Left ventricle myocardium inferior (tissue), 1 donor: ENCODE measurements at regions not wholly inside any gene's neighbourhood (a gene's known extent, or its start where the extent isn't known, plus 50 kb on each side); places are given as distances from the start of the nearest gene placed in this dataset.

Source experiments
- DNase-seq: peaks from one replicate; pipeline ENCODE4 v3.0.0-alpha.2; 2020
- H3K27ac ChIP-seq: fragments of 200-600 bp; replicated peaks from 2 replicates; pipeline ENCODE4 v1.8.0; 2021
- H3K27me3 ChIP-seq: fragments of 200-600 bp; 2 replicates; pipeline ENCODE4 v1.8.0; 2021; ENCODE audit warnings: low read depth
- H3K36me3 ChIP-seq: fragments of 200-600 bp; 2 replicates; pipeline ENCODE4 v1.8.0; 2021
- H3K4me1 ChIP-seq: fragments of 200-600 bp; 2 replicates; pipeline ENCODE4 v1.8.0; 2021
- H3K4me3 ChIP-seq: fragments of 200-600 bp; 2 replicates; pipeline ENCODE4 v1.8.0; 2021; ENCODE audit warnings: mild to moderate bottlenecking, moderate library complexity
- H3K9me3 ChIP-seq: fragments of 200-600 bp; replicated peaks from 2 replicates; pipeline ENCODE4 v1.8.0; 2021
- CTCF ChIP-seq: fragments of 200-600 bp; IDR thresholded peaks from 2 replicates; pipeline ENCODE4 v1.8.0; 2021; ENCODE audit warnings: antibody characterized with exemption, mild to moderate bottlenecking, borderline replicate concordance
- intact Hi-C: fragments of 100-400 bp; cut with micrococcal nuclease; formaldehyde crosslinking; loops from one replicate; pipeline ENCODE4 v1.11.0; 2022
- donor health status: DM: no; HTN: yes; CAD: no; lungs with severe emphysema.

DNA sequence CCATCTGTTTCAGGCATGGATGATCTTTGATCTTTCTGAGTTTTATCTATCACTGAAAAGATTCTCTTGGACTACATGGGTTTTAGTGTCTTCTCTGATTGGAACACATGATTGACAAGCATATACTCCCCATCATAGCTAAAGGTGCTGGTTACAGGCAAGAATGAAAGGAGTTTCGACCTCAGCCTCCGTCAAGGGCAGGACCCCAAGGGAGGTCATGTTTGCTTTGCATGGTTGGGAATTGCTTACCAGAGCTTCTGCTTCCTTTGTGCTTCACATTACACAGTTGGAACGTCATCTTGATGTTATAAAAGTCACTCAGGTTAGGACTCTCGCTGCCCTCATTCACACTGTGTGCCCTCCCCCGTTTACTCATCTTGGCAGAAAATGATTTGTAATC is 287.7 kb downstream of the PIK3C3 start:
- Histone ChIP-seq H3K27ac (no peak overlapping the region), H3K27me3 (no peaks in the 10 kb centered on the region), H3K9me3 (no peaks in the 10 kb centered on the region), H3K36me3 (no peaks in the 10 kb centered on the region), H3K4me3 (no peak overlapping the region), H3K4me1 (no peaks in the 10 kb centered on the region)
- TF ChIP-seq CTCF: no peak
- DNase-seq: no peak
- intact Hi-C loops: no loop called here

DNA sequence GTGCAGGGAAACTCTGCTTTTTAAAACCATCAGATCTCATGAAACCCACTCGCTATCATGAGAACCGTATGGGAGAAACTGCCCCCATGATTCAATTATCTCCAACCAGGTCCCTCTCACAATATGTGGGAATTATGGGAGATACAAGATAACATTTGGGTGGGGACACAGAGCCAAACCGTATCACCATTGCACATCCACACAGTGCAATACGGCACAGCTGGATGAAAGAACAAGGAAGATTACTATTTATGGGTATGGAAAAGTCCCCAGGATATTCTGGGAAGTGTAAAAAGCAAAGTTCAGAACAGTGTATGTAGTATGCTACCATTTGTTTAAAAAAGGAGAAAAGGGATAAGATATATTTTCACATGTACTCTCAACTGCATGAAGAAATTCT is 290.1 kb downstream of the PIK3C3 start:
- intact Hi-C loops: no loop called here
- no peak for TF ChIP-seq CTCF
- no peaks in the 10 kb centered on the region for H3K4me1 ChIP-seq
- no peak overlapping the region for H3K4me3 ChIP-seq
- H3K27me3 ChIP-seq: no peaks in the 10 kb centered on the region
- no peaks in the 10 kb centered on the region for H3K9me3 ChIP-seq
- H3K36me3 ChIP-seq: no peaks in the 10 kb centered on the region
- no peak for DNase-seq
- H3K27ac ChIP-seq: no peak overlapping the region

DNA sequence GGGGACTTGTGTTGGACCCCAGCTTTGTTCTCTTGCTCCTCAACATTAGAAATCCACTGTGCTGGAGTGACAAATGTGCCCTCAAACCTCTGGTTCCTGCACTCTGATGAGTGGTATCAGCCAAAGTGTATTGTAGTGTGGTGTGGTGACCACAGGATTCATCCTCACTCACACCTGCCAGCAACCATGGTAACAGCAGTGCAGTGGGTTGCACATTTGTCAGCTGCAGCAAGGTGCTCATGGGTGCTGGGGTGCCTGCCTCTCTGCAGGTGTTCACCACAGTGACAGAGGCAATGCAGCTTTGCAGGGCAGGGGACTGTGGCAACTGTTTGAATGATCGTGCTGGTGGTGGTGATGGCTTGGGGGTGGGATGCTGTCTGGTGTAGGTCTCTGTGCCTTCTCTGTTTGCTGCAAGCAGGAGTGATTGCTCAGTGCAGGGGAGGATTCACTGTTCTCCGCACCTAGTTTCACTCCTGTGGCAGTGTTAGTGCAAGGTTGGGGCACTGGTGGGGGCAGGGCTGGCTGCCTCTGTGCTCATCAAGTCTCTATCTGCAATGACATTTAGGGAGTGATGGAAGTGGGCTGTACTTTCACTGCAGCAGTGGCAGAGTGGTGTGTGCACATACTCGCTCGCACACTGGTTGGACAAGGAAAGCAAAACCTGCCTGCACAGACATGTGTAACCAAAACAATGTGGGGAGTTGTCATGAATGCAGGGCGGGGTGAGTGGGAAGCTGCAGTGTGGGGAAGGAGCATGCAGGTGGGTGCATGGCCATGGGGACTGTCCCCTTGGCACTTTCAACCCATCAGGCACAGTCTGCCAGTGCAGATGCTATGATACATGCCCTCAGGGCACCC is 301.1 kb downstream of the PIK3C3 start:
- DNase-seq: no peak
- Histone ChIP-seq H3K36me3 (no peaks in the 10 kb centered on the region), H3K27ac (no peak overlapping the region), H3K4me1 (no peaks in the 10 kb centered on the region), H3K9me3 (peaks cover 21% of the 10 kb centered on the region), H3K27me3 (no peaks in the 10 kb centered on the region), H3K4me3 (no peak overlapping the region)
- no peak for TF ChIP-seq CTCF
- intact Hi-C loops: loop anchor here (10.0 kb wide), 1 partner anchor 61 kb away; no protein-coding TSS in a partner anchor

DNA sequence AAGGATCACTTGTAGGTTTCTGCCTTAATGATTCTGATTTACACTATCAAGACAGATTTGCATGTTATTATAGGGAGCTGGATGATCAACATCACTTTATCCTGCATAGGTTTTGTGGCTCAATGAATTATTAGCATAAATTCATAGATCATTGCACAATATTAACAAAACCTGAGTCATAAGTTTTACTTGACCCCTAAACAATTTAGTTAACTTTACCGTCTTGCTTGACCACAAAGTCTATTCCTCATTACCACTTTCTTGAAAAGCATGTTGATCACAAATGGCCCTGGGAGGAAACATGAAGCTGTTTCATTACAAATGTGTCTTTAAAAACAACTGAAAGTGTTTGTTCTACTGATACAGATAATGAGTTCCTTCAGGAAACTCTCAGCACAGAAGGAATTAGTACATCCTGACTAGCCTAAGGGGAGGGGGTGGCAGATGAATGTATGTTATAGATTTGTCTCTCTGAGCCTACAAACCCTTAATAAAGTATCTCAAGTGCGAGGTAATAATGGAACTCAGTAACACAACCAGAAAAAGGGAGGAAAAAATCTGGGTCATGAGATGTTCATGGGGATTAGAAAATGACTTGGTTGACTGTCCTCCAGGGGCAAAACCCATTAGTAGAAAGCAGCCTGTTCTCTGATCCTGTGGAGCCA is 303.4 kb downstream of the PIK3C3 start:
- no peak for DNase-seq
- Histone ChIP-seq H3K9me3 (peaks cover 15% of the 10 kb centered on the region), H3K27me3 (no peaks in the 10 kb centered on the region), H3K4me3 (no peak overlapping the region), H3K36me3 (no peaks in the 10 kb centered on the region), H3K4me1 (no peaks in the 10 kb centered on the region), H3K27ac (no peak overlapping the region)
- TF ChIP-seq CTCF: no peak
- intact Hi-C loops: loop anchor here (10.0 kb wide), 1 partner anchor 64 kb away; no protein-coding TSS in a partner anchor

- Histone ChIP-seq H3K4me3 (no peak overlapping the region), H3K27ac (no peak overlapping the region), H3K4me1 (no peaks in the 10 kb centered on the region), H3K27me3 (no peaks in the 10 kb centered on the region), H3K36me3 (no peaks in the 10 kb centered on the region), H3K9me3 (no peaks in the 10 kb centered on the region)
- no peak for DNase-seq
- intact Hi-C loops: no loop called here
- no peak for TF ChIP-seq CTCF
Measured at GRCh38 chr18:42261731-42262130, 306.7 kb downstream of the PIK3C3 start.
